ENCODE measurements at regions not wholly inside any gene's neighbourhood (a gene's known extent, or its start where the extent isn't known, plus 50 kb on each side); places are given as distances from the start of the nearest gene placed in this dataset.

- no peak for TF ChIP-seq CTCF (conservative IDR thresholded peaks at IDR 0.05)
- H3K27ac ChIP-seq: no peak overlapping the region
Measured at GRCh38 chr16:59148056-59148768, 414.1 kb upstream of the GOT2 start.

GRCh38 chr16:59146140-59146539 is 412.0 kb upstream of the GOT2 start:
- TF ChIP-seq CTCF (conservative IDR thresholded peaks at IDR 0.05): no peak
- no peak overlapping the region for H3K27ac ChIP-seq

DNA sequence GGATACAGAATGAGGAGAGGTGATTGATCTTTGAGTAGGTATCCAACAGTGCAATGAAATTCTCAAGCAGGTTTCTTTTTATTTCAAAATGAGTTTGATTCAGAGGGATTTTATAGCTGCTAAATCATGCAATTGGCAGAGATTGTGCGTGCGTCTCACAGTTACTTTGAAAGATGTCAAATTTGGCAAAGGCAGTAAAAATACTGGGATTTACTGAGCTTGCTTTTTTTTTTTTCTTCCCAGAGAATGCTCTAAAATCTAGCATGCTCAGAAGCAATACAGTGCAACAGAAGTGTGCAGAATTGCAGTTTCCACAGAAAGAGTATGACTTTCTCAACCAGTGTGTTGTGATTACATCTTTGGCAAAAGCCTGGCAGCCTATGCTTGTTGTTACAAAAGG is 410.7 kb upstream of the GOT2 start:
- no peak for TF ChIP-seq CTCF (conservative IDR thresholded peaks at IDR 0.05)
- no peak overlapping the region for H3K27ac ChIP-seq

DNA sequence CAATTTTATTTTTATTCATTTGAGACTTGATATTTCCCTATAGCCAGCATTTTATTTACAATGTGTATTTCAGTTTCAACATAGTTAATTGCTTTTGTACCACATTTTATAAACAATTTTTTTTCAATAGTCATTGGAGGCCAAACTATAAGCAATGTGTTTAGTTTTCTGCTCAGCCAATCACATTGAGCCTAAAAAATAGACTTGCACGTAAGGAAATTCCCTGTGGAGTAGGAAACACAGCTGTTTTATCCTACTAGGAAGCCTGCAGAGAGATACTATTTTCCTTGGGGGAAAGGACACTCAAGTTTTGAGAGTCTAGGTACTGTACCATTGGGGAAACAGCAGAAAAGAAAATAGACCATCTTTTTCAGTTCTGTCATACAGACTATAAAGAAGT is 410.2 kb upstream of the GOT2 start:
- no peak for TF ChIP-seq CTCF (conservative IDR thresholded peaks at IDR 0.05)
- no peak overlapping the region for H3K27ac ChIP-seq

DNA sequence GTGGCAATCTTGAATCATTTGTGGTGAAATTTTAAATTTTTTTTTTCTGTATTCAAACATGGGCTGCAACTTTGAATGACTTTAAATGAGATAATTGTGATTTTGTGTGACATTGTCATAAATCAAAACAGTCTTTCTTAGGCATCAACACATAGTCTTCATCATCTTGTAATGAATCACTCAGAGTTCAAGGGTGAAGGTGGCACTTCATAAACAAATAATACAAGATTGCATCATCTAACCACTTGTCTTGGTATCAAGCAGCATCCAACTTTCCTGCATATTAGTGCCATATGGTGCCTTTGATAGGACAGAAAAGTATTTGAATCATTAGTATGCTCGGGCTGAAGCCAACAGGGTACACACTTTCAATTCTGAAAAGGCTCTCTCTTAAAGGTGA is 392.4 kb upstream of the GOT2 start:
- no peak for TF ChIP-seq CTCF (conservative IDR thresholded peaks at IDR 0.05)
- H3K27ac ChIP-seq: no peak overlapping the region

- H3K27ac ChIP-seq: no peak overlapping the region
- no peak for TF ChIP-seq CTCF (conservative IDR thresholded peaks at IDR 0.05)
Measured at GRCh38 chr16:59124056-59124455, 389.9 kb upstream of the GOT2 start.

GRCh38 chr16:59123479-59123878 is 389.4 kb upstream of the GOT2 start:
- H3K27ac ChIP-seq: no peak overlapping the region
- no peak for TF ChIP-seq CTCF (conservative IDR thresholded peaks at IDR 0.05)
